HG03097 (cell line): ENCODE measurements at regions not wholly inside any gene's neighbourhood (a gene's known extent, or its start where the extent isn't known, plus 50 kb on each side); places are given as distances from the start of the nearest gene placed in this dataset.

ENCODE experiments used
- ATAC-seq: cut with Tn5 transposase; IDR thresholded peaks from one replicate; pipeline ENCODE4 v1.9.1; 2021; ENCODE audit not compliant: unreplicated experiment, low FRiP score

DNA sequence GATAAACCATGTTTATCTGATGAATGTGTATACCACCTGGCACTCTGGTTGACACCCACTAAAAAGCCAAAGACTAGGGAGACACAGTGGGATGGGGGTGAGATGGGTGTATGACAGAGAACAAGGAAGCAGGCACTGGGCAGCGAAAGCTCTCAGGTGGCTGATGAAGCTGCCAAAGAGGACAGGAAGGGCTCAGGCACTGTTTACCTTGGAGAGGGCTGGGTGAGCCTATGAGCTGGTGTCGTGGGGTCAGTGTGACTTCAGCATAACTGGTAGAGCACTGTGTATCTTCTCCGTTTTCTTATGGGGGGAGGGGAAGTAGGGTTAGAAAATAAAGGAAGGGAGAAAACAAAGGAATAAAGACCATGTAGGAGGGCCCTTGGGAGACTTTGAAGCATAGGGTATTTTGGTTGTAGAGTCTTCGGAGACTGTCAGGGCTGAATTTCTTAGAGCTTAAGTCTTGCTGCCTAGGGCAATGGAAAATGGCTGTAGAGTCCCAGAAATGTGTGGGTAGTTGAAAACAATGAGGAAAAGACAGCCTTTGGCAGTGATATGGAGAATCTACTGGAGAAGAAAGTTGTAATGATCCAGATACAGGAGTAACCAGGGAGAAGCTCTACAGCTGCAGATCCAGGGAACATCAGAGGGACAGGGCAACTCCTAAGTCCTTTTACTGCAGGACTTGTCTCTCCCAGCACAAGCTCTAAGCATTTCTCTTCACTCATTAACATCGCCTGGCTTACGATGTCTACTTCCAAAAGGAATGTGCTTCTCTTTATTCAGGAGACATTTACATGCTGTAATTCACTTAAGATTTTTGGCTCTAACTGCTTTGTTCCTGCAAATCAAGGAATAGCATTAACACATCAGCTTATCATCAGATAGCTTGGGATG is 120.0 kb downstream of the AQP4 start:
- ATAC-seq = no peak

DNA sequence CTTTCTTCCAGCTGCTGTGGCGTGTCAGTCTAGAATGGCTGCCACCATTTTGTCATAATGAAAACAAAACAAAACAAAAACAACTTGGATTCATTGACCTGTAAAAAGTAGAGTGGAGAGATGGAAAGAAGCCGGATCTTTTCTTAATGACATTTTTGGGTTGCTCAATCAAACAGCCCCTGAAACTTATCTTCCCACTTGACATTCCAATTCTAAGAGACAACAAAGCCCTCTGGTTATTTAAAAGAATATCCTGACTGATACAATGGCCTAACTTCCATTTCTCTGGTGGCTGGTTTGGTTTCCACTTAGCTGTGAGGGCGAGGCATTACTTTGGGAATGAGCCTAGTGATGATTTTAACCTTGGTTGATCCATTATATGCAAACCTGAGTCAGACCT is 123.7 kb downstream of the AQP4 start:
- ATAC-seq = no peak

DNA sequence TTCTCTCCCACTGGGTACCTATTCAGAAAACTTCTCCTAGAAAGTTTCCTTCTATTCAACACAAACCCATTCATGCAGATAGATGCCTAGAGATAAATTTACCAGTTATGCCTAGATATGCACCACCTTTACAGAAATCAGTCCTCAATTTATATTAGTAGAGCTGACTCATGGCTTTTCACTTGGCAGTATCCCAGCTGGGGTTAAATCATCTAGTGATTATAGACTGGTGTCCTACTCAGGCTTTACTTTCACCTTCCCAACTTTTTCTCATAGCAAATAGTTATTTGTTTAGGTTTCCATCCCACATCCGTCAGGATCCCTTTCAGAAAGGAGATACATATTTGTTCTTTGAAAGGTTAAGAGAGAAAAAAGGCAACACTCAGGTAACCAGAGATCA is 124.5 kb downstream of the AQP4 start:
- no peak for ATAC-seq

DNA sequence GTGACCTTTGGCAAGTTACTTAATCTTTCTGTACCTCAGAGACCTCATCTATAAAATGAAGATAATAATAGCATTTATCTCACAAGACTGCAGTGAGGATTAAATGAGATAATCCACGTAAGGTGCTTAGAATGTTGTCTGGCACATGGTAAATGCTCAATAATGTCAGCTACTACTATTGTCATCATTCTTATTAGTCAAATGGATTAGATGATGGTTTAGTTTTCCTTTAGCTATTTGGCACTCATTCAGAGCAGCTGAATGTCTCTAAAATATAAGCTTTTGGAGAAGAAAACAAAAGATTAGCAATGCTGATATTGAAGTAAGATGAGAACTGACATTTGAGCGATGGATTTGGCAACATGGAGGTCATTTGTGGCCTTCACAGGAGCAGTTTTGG is 125.1 kb downstream of the AQP4 start:
- no peak for ATAC-seq

DNA sequence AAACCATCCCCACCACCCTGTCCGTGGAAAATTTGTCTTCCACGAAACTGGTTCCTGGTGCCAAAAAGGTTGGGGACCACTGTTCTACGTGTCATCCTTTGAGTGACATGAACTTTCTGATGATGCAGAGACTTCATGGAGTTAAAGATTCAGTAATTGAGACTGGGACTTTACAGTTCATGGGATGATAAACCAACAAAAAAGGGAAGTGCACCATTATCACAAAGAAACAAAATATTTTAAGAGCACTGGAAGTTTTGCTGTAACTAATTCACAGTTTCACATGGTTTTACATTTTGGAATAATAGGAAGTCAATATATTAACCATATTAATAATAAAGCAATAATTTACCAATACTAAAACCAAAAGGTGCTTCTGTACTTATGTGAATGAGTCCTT is 126.8 kb downstream of the AQP4 start:
- no peak for ATAC-seq

DNA sequence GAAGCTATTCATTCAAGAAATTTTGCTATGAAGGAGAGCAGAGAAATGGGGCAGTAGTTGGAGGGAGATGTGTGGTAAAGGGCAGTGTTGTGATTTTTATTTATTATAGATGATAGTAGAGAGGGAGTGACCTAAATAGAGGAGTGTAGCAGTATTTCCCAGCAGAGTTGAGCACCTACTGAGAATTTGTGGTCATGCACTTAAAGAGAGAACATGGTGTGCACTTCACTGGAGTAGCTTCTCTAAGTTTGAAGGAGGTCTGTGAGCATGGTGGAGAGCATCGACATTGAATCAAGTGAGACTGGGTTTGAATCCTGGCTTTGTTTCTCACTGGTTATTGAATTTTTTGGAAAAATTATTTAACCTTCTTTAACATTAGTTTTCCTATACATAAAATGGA is 129.2 kb downstream of the AQP4 start:
- ATAC-seq = no peak

DNA sequence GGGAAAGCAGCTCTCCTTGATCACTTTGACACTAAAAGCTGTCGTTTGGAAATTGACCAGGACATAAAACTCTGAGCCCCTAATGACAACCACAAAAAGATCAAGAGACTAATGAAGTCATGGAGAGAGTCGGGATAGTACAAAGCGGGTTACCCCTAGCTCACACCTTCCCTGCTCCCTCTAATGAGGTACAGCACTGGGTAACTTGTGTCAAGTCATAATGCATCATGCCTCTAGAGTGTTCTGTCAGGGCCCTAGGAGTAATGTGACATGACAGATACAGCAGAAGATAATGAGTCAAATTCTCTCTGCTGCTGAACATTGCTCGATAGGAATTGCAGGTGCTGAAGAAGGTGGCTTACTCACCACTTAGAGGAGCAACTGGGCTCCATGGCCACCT is 130.7 kb downstream of the AQP4 start:
- no peak for ATAC-seq

DNA sequence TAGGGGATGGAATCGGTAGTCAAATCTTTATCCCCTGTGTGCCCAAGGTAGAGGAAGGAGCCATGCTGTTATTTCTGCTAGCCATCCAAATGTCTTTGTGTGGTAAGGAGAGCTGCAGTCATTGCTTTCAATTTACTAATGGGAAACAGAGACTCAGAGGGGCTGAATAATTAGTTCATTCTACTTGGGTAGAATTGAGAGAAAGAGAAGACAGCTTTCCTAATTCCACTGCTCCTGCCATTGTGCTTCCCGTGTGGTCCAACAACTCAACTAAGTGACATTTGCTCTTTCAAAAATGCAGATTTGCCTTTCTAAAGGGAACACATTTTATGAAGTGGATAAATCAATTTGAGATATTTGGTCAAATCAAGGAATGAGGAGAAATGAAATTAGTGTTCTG is 136.1 kb downstream of the AQP4 start:
- no peak for ATAC-seq

DNA sequence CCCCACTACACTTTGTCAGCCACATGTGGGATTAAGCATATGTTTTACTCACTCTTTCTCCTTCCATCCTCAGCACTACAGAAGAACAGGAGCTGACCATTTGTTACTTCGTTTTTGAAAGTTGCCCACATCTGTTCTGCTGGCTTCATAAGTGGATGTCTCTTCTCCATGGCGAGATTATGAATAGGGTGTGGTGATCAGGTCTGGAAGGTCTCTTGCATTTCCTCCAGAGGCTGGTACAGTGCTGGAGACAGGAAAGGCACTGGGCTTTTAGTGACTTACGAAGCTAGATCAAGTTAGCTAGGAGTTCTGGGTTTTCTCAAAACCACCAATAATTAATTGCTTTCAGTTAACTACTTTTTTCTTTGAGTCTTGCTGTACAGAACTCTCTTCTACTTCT is 136.5 kb downstream of the AQP4 start:
- no peak for ATAC-seq

DNA sequence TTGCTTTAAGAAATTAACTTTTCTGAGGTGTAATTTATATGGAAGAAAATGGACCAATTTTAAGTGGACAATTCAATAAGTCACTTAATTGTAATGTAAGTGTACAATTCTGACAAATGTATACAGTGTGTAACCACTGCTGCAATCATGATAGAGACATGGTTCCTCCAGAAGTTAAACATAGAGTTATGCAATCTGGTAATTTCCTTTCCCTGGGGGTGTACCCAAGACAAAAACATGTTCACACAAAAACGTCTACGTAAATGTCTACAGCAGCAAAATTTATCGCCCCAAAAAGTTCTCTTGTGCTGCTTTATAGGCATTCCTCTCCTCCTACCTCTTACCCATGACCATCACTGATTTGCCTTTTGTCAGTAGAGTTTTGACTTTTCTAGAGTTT is 141.5 kb downstream of the AQP4 start:
- ATAC-seq = no peak

DNA sequence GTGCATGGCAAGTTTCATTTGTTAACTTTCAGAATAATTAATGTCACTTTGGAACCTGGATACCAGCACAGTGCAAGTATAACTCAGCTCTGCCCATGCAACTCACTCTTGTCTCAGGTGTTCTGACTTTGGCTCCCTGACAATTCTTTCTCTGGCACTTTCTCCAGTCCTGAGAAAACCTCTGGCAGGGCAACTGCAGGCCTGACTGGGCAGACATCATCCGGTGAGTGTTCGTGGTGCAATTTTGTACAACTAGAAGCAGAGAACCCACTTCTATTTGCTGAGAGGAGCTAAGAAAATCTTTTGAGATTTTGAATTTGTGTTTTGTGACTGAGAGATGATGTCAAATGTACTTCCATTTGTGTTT is 143.0 kb downstream of the AQP4 start:
- ATAC-seq = no peak

DNA sequence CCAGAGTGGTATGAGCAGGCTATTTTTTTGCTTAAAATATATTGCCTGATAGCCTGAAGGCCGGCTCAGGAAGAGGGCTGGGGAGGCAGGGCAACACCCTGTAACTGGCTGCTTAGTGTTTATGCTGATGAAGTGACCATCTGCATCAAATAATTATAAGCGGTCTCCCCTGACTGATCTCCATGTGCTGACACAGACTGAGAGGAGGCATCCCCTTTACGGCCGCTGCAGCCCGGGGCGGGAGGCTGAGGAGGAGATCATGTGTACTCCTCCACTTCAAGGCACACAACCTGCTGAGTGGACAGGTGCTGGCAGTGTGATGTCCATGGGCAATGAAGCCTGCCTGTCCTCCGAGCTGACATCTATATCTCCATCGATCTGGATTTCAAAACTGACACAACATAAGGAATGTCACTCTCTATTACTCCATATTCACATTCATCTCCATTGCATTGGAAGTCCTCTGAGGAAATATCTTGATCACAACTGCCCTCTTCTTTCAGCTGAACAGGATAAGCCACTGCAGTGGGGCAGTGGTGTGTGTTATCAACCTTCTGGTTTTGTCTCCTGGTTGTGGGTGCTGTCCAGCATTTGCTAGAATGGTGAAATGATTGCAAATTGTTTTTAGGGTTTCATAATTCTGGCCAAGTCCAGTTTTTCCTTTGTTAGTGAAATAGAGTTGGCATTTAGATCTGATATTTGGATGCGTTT is 143.5 kb downstream of the AQP4 start:
- ATAC-seq = no peak

DNA sequence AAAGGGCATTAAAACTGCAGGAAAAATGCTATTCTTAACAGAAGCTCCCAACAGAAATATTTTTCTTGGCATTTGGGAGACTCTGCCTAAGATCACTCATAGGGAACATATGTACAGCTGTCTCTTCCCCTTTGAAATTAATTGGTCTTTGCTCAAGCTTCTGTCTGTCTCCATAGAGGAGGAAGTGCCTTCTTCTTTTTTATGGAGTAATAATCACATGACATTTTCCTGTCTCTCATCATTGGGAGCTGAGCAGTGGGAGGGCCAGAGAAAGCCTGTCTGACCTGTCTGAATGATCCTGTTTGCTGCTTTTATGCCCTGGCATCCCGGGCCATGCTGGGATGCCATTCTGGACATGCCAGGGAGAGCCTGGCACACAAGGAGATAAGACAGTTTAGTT is 145.6 kb downstream of the AQP4 start:
- no peak for ATAC-seq

DNA sequence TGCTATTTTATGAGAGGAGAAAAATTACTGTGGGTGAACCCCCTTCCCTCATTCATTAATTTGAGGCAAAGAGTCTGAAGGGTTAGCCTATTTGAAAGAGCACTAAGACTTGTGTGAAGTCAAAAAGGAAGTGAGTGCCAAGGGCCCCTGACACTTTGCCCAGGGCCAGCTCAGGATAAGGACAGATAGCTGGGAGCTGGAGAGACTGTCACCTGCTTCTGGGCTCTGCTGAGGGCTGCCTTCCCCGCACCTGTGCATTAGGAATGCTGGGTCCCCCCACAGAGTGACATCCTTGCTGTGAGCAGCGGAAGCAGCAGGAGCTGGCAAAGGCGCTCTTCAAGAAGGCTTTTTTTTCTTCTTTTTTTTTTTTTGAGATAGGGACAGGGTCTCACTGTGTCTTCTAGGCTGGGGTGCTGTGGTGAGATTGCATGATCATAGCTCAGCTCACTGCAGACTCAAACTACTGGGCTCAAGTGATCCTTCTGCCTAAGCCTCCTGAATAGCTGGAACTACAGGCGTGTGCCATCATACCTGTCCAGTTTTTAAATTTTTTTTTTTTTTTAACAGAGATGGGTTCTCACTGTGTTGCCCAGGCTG is 148.3 kb downstream of the AQP4 start:
- ATAC-seq = no peak

DNA sequence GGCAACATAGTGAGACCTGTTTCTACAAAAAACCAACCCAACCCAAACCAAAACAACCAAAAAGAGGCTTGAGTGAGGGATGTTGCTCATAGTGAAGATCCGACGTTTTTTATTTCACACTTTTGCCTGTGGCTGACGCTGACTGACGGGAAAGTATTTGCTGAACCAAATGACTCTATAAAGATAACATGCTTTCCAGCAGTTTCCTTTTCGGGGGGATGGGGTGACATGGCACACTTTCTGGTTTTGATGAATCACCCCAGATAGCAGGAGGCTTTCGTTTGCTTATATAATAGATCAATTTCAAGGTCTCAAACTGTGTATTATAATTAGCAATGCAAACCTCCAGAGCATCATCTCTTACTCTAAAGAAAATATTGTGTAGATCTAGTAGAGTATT is 150.8 kb downstream of the AQP4 start:
- no peak for ATAC-seq

DNA sequence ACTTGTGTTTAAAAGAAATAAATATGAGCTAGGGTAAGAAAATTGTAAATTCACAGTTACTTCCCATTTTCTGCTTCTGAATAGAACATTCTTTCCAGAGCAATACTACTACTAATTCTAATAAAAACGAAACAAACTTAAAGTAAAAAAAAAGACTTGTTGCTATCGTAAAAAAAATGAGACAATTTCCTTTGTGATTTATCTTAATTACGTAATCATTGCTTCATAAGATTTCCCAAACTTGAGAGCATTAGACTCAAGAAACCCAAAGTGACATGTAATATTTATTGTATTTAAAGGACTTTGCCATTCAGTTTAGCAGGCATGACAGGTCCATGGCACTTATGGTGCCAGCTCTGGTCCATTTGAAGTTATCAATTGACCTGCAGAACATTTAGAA is 153.8 kb downstream of the AQP4 start:
- no peak for ATAC-seq

DNA sequence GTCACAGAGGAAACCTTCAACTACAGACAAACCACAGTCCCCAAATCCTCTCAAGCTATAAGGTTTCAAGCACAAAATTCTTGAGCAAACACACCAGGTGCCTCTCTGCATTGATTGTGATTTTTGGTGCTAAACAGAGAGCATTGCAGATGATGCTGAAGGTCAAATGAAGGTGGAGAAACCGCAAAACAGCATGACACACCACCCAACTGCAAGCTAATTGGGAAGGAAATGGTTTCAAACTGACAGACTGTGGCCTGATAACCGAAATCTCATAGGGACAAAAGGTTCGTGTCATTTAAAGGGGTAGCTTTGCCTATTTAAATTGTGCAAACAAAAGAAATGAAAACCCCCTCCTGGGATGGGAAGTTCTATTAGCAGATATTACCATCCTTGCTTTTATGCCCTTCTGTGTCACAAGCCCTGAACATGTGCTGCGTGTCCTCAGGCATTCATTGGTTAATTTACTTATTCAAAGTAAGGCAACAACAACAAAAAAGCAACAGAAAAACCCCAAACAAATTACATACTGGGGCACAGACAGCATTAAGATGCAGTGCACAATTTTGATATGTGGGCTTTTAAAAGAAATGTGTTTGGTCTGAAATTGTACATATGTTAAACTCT is 154.9 kb downstream of the AQP4 start:
- peak; percentile 89 for ATAC-seq

DNA sequence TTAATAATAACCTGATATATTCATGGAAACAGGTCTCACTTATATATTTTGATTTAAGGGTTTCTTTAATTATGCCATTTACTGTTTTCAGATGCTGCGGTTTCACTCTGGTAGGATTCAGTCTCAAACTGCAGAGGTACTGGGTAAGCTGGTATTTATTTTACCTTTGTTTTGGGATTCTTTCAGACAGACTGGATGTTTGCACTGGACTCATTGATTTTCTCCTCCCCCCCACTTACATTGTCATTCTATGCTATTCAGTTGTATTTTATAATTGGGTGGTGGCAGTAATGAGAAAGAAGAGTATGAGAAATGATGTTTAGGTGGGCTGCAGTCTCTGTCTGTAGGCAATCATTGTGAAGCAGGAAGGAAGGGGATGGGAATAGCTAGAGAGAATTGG is 155.6 kb downstream of the AQP4 start:
- ATAC-seq = no peak

DNA sequence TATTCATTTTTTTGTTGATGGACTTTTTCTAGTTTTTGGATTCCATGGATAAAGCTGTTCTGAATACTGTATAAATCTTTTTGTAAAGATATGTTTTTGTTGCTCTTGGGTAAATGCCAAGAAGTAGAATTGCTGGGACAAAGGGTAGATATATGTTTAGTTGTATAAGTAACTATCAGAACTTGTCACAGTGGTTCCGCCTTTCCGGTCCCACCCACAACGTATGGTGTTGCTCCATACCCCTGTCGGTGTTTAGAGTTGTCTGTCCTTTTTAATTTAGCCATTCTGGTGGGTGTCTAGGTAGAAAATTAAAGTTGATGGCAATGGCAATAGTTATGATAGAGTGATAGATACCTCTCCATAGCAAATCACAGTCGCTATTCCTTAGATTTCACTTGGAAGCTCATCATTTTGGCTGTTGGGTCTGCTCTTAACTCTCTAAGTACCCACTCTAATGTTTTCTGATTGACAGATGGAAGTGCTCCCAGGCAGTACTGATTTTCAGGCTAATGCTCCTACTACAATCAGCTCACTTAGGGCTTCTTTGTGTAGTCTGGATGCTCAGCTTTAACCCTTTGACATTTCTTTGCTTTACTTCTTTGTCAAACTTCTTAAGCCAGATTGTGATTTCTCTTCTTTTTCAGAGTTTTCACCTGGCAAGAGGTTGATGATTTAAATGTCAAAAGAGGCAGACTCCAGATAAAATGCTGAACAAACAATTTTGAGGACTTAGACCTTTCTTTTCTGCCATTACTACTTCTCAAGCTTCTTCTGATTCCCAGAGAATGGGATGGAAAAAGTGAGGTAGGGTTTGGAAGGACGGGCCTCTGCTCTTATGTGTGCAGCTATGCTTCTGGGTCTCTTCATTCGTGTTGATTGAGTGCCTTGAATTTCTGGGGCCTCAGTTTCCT is 156.4 kb downstream of the AQP4 start:
- ATAC-seq = no peak

DNA sequence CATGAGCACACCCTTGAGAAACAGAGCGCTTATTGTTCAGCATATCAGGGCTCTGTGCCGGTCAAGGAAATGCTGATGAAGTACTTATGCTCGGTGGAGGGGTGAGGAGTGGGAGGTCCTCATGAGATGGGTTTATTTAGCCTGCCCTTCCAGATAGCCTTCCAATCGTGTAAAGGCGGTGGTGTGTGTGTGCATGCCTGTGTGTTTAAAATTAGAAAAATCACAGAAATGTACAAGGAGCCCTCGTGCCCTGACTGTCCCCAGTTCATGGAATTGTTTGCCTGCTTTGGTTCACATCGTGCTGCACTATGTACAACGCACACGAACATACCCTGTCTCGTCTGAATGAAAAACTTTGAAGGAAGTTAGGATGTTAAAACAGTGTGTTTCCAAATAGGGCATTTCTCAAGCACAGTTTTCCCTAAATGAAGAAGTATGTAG is 158.6 kb downstream of the AQP4 start:
- no peak for ATAC-seq
